NOMO-1 (cell line): ENCODE measurements at regions not wholly inside any gene's neighbourhood (a gene's known extent, or its start where the extent isn't known, plus 50 kb on each side); places are given as distances from the start of the nearest gene placed in this dataset.
"Not testable (repeated sequence)": the region's sequence is repeated elsewhere in the genome, so short reads cannot be mapped to it uniquely, and the experiment has no call there.

Experiments
- DNase-seq, 2 experiments: peaks; one replicate each; lab custom pipeline; 2025; ENCODE audit not compliant: unreplicated experiment in 2 of 2; lab: John Stamatoyannopoulos, UW

DNA sequence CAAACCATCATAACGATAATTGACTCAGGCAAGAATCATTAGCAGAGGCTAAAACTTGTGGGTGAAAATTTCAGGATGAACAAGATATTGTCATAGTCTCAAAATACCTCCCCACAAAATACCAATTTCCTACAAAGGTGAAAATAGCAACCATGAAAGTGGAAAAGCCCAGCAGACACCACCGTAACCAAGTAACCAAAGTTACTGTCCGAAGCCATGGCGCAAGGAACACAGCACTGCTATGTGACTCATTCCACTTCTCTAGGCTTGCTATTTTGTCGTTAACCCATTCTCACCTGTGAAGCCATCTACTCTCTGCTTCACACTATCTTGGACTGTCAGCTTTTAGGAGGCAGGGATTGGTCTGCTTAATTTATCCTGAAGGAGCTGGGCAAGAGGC is 113.8 kb upstream of the CACUL1 start:
- DNase-seq: no peak

DNA sequence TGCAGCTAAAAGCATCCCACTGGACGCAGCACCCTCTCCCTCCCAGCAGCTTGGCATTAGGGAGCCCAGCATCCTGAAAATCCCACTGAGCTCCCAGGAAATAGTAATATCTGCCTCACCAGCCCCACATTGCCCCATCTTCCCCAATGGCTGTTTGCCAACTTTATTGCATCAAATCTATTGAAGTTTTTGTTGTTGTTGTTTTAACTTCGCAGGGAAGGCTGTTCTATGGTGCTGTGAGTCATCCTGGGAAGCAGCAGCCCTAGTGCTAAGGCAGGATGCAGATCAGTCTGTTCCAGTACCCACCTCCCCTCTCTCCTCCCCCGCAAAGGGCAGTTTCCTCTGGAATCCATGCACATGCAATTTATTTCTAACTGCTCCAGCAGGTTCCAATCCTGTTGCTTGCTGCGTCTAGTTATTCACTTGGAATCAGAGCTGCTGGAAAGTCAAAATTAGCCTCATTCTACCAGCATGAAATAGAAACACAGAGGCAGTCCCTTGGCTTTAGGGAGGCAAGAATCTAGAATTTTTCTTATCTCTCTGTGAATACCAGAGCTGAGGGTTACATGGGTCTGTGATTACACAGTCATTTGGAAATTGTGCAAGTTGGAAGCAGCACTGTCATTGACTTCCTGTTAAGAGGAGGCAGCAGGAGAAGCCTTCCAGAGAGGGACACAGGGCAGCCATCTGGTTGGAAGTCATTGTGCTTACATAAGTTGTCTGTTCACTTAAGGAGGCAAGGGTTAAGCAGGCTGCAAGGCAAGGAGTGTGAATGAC is 115.9 kb upstream of the CACUL1 start:
- DNase-seq: peak; percentile 29 to 65

DNA sequence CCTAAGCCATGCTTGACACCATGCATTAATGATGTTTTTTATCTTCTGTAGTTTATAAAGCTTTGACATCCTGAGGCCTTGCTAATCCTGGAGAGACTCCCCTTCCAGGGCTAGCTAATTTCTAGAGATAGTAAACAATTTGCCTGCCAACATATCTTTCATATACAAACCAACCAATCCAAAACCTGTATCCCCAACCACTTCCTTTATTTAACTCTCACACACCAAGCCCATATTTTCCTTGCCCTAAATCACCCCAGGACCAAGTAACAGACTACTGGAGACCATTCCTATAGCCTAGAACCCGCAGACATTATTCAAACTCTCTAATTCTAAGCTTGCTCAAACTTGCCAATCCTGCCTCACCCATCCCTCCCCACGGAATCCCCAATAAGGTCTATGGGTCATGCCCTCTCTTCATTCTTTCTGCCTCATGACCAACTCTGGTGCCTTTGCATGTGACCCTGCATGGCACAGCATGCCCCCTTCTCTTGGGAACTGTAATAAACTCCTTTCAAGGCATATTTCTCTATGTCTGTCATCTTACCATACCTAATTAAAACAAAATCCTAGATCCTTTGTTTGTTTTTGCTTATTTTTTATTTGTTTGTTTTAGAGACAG is 116.6 kb upstream of the CACUL1 start:
- DNase-seq: no peak

DNA sequence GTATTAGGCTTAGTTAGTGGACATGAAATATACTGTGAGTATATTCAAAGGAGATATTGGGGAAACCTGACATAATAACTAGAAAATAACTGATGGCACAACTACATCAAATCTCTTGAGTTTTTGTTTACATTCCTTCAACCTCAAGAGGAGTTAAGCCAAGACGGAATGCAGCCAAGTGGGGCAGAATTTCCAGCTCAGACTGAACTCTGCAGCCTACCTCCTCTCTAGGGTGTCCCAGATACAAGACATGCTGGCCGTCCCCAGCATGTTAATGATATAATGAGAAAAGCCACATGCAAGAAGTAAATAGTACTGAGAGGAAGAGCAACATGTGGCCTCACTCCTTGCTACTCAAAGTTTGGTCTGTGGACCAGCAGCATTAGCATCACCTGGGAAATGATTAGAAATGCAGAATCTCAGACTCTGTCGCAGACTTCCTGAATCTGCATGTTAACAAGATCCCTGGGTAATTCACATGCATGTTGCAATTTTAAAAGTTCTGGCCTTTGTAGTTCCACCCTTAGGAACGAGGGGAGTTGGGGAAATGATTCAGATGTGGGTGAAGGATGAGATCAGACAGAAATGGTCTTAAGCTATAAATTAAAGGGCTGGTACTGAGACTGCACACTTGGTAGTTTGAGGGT is 118.4 kb upstream of the CACUL1 start:
- DNase-seq: no peak

- no peak for DNase-seq
Observed at GRCh38 chr10:118873738-118874105, 119.0 kb upstream of the CACUL1 start.

DNA sequence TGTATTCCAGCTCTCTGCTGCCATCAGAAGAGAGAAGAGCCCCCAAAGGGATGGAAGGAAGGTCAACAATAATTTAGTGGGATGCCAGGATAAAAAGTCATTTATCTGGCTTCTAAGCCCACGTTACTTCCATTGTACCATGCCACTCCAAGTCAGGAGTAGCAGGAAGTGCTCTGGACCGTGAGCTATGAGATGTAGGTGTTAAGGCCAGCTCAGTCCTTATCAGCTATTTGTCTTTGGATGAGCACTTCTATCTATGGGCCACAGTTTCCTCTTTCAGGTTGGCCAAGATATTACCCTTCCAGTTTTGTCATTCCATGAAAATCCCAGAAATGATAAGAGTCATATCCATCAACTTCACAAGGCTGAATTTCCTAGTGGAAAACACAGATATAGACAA is 119.4 kb upstream of the CACUL1 start:
- no peak for DNase-seq

GRCh38 chr10:118875087-118875486 is 120.3 kb upstream of the CACUL1 start:
- no peak for DNase-seq

DNA sequence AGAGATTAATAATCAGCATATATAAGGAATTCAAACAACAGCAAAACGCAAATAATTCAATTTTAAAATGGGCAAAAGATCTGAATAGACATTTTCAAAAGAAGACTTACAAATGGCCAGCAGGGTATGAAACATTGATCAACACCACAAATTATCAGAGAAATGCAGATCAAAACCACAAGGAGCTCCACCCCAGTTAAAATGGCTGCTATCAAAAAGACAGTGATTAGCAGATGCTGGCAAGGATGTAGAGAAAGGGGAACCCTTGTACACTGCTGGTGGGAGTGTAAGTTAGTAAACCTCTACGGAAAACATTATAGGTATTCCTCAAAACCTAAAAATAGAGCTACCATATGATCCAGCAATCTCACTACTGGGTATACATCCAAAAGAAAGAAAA is 128.0 kb upstream of the CACUL1 start:
- no peak for DNase-seq

DNA sequence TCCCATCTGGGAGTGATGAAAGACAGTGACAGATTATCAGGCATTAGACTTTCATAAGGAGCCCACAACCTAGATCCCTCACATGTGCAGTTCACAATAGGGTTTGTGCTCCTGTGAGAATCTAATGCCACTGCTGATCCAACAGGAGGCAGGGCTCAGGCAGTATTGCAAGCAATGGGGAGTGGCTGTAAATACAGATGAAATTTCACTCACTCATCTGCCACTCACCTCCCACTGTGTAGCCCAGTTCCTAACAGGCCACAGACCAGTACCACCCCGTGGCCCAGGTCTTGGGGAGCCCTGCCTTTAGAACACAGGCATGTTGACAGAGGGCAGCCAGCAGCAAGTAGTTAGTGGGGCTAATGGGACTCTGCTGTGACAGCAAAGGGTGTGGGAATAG is 137.3 kb upstream of the NANOS1 start:
- DNase-seq: no peak

DNA sequence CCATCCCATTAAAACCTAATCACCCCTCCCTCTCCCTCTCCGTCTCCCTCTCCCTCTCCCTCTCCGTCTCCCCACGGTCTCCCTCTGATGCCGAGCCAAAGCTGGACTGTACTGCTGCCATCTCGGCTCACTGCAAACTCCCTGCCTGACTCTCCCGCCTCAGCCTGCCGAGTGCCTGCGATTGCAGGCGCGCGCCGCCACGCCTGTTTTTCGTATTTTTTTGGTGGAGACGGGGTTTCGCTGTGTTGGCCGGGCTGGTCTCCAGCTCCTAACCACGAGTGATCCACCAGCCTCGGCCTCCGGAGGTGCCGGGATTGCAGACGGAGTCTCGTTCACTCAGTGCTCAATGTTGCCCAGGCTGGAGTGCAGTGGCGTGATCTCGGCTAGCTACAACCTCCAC is 134.6 kb upstream of the NANOS1 start:
- DNase-seq: not testable (repeated sequence)

GRCh38 chr10:118900617-118901016 is 128.9 kb upstream of the NANOS1 start:
- no peak for DNase-seq

DNA sequence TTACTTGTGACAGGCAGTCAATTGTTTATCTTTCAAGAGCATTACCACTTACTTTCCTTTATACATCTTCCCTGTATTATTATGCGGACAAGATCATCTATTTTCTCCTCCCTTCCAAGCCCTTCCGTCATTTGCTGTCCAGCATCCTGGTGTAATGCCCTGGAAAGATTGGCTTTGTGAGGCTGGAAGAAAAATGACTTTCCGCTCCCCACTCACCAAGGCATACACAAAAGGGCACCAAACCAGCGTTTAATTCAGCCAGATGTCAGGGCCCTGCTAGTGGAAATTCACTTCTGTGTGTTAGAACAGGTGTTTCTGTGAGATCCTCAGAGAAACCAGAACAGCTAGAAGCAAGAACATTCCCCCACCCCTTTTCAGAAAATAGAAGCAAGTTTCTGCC is 128.1 kb upstream of the NANOS1 start:
- DNase-seq: no peak

DNA sequence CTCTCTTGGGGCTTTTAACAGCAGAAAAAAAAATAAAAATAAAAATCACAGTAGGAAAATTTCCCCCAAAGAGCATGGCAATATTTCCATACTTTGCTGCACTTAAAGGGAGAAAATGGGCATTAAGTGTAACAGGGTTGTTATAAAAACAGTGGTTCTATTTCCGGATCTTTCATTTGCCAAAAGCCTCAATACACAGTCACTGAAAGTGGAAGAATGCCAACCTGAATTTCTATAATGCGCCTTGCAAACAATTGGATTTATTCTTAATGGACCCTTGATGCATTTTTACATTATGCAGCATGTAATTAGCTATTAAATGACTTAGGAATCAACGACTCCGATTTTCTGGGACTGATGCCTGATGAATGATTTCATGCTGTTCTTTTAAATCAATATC is 127.6 kb upstream of the NANOS1 start:
- DNase-seq: no peak

DNA sequence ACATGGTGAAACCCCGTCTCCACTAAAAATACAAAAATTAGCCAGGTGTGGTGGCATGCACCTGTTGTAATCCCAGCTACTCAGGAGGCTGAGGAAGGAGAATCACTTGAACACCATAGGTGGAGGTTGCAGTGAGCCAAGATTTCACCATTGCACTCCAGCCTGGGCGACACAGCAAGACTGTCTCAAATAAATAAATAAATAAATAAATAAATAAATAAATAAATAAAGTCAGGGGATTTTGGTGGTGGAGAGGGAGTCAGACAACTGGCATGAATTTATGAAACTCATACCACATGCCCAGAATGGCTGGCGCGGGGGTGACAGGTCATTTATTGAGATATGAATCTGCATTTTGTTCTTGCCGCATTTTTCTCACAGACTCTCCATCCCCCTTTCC is 126.9 kb upstream of the NANOS1 start:
- not testable (repeated sequence) for DNase-seq

DNA sequence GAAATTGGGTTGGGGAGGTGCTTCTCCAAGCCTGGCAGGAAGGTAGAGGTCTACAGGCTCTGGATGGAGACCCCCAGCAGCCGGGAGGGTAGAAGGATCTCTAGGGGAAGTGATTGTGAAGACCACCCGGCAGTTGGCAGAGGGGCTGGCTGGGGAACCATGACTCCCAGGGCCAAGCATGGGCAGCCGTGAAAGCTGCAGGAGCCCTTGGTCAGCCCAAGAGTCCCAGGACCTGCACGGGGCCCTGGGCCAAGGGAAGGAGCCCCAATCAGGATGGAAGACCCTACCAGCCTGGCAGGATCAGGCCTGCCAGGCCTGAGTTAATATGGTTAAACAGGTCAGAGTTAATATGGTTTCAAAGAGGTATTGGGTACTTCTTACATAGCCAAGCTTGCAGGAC is 126.3 kb upstream of the NANOS1 start:
- no peak for DNase-seq

GRCh38 chr10:118903691-118904090 is 125.8 kb upstream of the NANOS1 start:
- no peak for DNase-seq

GRCh38 chr10:118904286-118904685 is 125.2 kb upstream of the NANOS1 start:
- DNase-seq: no peak

DNA sequence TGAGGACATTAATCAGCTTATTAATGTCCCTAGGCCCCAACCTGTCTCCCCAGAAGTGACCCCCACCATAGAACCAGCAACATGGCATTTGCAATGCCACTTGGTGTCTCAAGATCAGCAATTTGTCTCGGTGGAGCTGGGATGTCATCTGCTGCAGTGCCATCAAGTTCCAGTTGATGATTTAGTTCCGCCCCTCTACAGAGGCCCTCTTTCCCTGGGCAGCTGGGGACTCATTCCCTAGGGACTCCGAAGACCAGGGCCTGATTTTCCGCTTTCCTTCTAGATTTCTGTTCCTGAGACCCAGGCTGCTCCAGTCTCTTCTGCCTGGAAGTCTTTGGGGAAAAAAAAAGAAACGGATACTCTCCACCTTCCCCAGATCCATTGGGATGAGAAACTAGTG is 122.5 kb upstream of the NANOS1 start:
- DNase-seq: no peak

- DNase-seq: no peak
Observed at GRCh38 chr10:118908557-118909256, 120.8 kb upstream of the NANOS1 start.

GRCh38 chr10:118910702-118911101 is 118.8 kb upstream of the NANOS1 start:
- no peak for DNase-seq

GRCh38 chr10:118911363-118911762 is 118.2 kb upstream of the NANOS1 start:
- DNase-seq: no peak
